OCI-LY7 (cell line): ENCODE measurements at regions not wholly inside any gene's neighbourhood (a gene's known extent, or its start where the extent isn't known, plus 50 kb on each side); places are given as distances from the start of the nearest gene placed in this dataset.

Source experiments
- BruUV-seq: library from RNA; stranded (reverse); fragments of 400-500 nt; replicated peaks from 2 replicates; lab custom pipeline; 2021; lab: Mats Ljungman, UMichigan
- CTCF ChIA-PET: fragments of 300-600 bp; sonication (Branson Sonifier 250); formaldehyde crosslinking; loops from one replicate; lab custom pipeline; 2022; ENCODE audit warnings: antibody characterized with exemption; ENCODE audit not compliant: unreplicated experiment; lab: Charles Lee
- POLR2A ChIA-PET: fragments of 300-600 bp; sonication (Branson Sonifier 250); formaldehyde crosslinking; loops from one replicate; lab custom pipeline; 2022; ENCODE audit warnings: antibody characterized with exemption; lab: Charles Lee
- DNase-seq: peaks from one replicate; pipeline ENCODE4 v3.0.0-alpha.2; 2015; ENCODE audit warnings: low spot score
- H2AFZ ChIP-seq: fragments of 200-600 bp; sonication (generic), shearing (Covaris generic); 2 replicates; pipeline ENCODE4 v1.6.1; 2014; ENCODE audit warnings: mild to moderate bottlenecking, antibody characterized with exemption, low read length, moderate library complexity
- H3K27ac ChIP-seq: fragments of 200-600 bp; sonication (generic); 2 replicates; pipeline ENCODE4 v1.5.1; 2014; ENCODE audit warnings: mixed run types, low read depth, mild to moderate bottlenecking, moderate library complexity, low read length, inconsistent platforms; ENCODE audit not compliant: poor library complexity, severe bottlenecking
- H3K36me3 ChIP-seq: fragments of 200-600 bp; sonication (generic); 2 replicates; pipeline ENCODE4 v1.6.1; 2014; ENCODE audit warnings: mild to moderate bottlenecking, antibody characterized with exemption, low read length, moderate library complexity, mixed read lengths; ENCODE audit not compliant: insufficient read depth
- H3K4me1 ChIP-seq: fragments of 200-600 bp; sonication (generic); 2 replicates; pipeline ENCODE4 v1.5.1; 2014; ENCODE audit warnings: mild to moderate bottlenecking, low read length; ENCODE audit not compliant: insufficient read depth, poor library complexity, severe bottlenecking
- H3K4me2 ChIP-seq: fragments of 200-600 bp; sonication (generic); 2 replicates; pipeline ENCODE4 v1.6.1; 2014; ENCODE audit warnings: mild to moderate bottlenecking, low read length
- H3K4me3 ChIP-seq: fragments of 200-600 bp; sonication (generic); 2 replicates; pipeline ENCODE4 v1.5.1; 2014; ENCODE audit warnings: mild to moderate bottlenecking, low read depth, low read length; ENCODE audit not compliant: poor library complexity, severe bottlenecking
- H3K79me2 ChIP-seq: fragments of 200-600 bp; sonication (generic); 2 replicates; pipeline ENCODE4 v1.6.1; 2016; ENCODE audit warnings: low read depth, mild to moderate bottlenecking, low read length, moderate library complexity, mixed read lengths; ENCODE audit not compliant: insufficient read depth
- H3K9me2 ChIP-seq: fragments of 200-600 bp; sonication (generic); 2 replicates; pipeline ENCODE4 v1.6.1; 2016; ENCODE audit warnings: mild to moderate bottlenecking, low read length, mixed read lengths; ENCODE audit not compliant: insufficient read depth
- H3K9me3 ChIP-seq: fragments of 200-600 bp; sonication (generic); 2 replicates; pipeline ENCODE4 v1.6.1; 2014; ENCODE audit warnings: mild to moderate bottlenecking, mixed run types, low read length, mixed read lengths
- H4K20me1 ChIP-seq: fragments of 200-600 bp; sonication (generic); 2 replicates; pipeline ENCODE4 v1.6.1; 2014; ENCODE audit warnings: mild to moderate bottlenecking, antibody characterized with exemption, low read length, moderate library complexity, mixed read lengths; ENCODE audit not compliant: insufficient read depth
- CTCF ChIP-seq: fragments of 200-600 bp; sonication (generic); conservative IDR thresholded peaks from 2 replicates; pipeline ENCODE4 v1.5.1; 2014; ENCODE audit warnings: mild to moderate bottlenecking, antibody characterized with exemption, low read length, moderate library complexity, mixed read lengths
- EZH2phosphoT487 ChIP-seq: fragments of 200-600 bp; sonication (generic); IDR thresholded peaks from 2 replicates; pipeline ENCODE4 v1.6.1; 2018; ENCODE audit warnings: low read depth, borderline replicate concordance, mild to moderate bottlenecking, mixed run types, antibody characterized with exemption, low read length, moderate library complexity, mixed read lengths
- intact Hi-C: fragments of 100-400 bp; cut with micrococcal nuclease; formaldehyde crosslinking; loops from one replicate; pipeline ENCODE4 v1.10.0; 2022; ENCODE audit not compliant: unreplicated experiment

GRCh38 chr11:24225501-24225900 is 271.4 kb upstream of the LUZP2 start:
- TF ChIP-seq CTCF (no peak), EZH2phosphoT487 (no peak)
- Histone ChIP-seq H3K4me1 (no peaks in the 10 kb centered on the region), H3K9me2 (no peaks in the 10 kb centered on the region), H3K4me3 (no peak overlapping the region), H3K27ac (no peak overlapping the region), H3K9me3 (no peaks in the 10 kb centered on the region), H2AFZ (no peak overlapping the region), H3K79me2 (no peaks in the 10 kb centered on the region), H3K36me3 (no peaks in the 10 kb centered on the region), H4K20me1 (no peaks in the 10 kb centered on the region), H3K4me2 (no peak overlapping the region)
- intact Hi-C loops: no loop called here
- CTCF ChIA-PET: no interaction called here
- no TSS peak for BruUV-seq
- POLR2A ChIA-PET: interaction anchor here (0.5 kb wide), 1 partner anchor 1196 kb away, joined by 4 read pairs; no protein-coding TSS in a partner anchor
- DNase-seq: no peak

- no peaks in the 10 kb centered on the region for H4K20me1 ChIP-seq
- no peaks in the 10 kb centered on the region for H3K9me3 ChIP-seq
- no peaks in the 10 kb centered on the region for H3K79me2 ChIP-seq
- no peaks in the 10 kb centered on the region; the same call in 1 of the 2 replicates for H3K9me2 ChIP-seq
- H3K4me2 ChIP-seq: no peak overlapping the region
- intact Hi-C loops: no loop called here
- H3K27ac ChIP-seq: no peak overlapping the region
- no peak overlapping the region for H3K4me3 ChIP-seq
- BruUV-seq: no TSS peak
- no peak overlapping the region for H2AFZ ChIP-seq
- CTCF ChIA-PET: no interaction called here
- no peak for TF ChIP-seq EZH2phosphoT487
- TF ChIP-seq CTCF: no peak
- POLR2A ChIA-PET: no interaction called here
- DNase-seq: no peak
- no peaks in the 10 kb centered on the region for H3K36me3 ChIP-seq
- H3K4me1 ChIP-seq: no peaks in the 10 kb centered on the region
These were observed 270.2 kb upstream of the LUZP2 start for GRCh38 chr11:24226606-24227005.

GRCh38 chr11:24233041-24233440 is 263.8 kb upstream of the LUZP2 start:
- POLR2A ChIA-PET: interaction anchor here (1.2 kb wide), 1 partner anchor 14 kb away, joined by 3 read pairs; no protein-coding TSS in a partner anchor
- Histone ChIP-seq H3K4me1 (no peaks in the 10 kb centered on the region), H2AFZ (no peak overlapping the region), H3K79me2 (no peaks in the 10 kb centered on the region), H3K4me2 (no peak overlapping the region), H3K27ac (no peak overlapping the region), H3K36me3 (no peaks in the 10 kb centered on the region), H3K9me2 (no peaks in the 10 kb centered on the region; the same call in 1 of the 2 replicates), H4K20me1 (no peaks in the 10 kb centered on the region), H3K4me3 (no peak overlapping the region), H3K9me3 (no peaks in the 10 kb centered on the region)
- no peak for DNase-seq
- BruUV-seq: no TSS peak
- TF ChIP-seq CTCF (no peak), EZH2phosphoT487 (no peak)
- intact Hi-C loops: no loop called here
- CTCF ChIA-PET: no interaction called here
